ENCODE measurements at regions not wholly inside any gene's neighbourhood (a gene's known extent, or its start where the extent isn't known, plus 50 kb on each side); places are given as distances from the start of the nearest gene placed in this dataset.

GRCh38 chr3:194983121-194983520 lies 287.8 kb downstream of the XXYLT1 start (continued):
- no peak for TF ChIP-seq SMC3 (IDR thresholded peaks at IDR 0.05; ENCODE audit: low read depth, low read length)

GRCh38 chr3:194983620-194984019 lies 287.3 kb downstream of the XXYLT1 start:
- no peak overlapping the region for H3K27ac ChIP-seq (ENCODE audit: low read depth in 2 of 2, low read length in 1 of 2)
- no peaks in the 10 kb centered on the region for H3K79me2 ChIP-seq (ENCODE audit: insufficient read depth)
- H3K9ac ChIP-seq: no peak overlapping the region
- H4K20me1 ChIP-seq (ENCODE audit: insufficient read depth): no peaks in the 10 kb centered on the region
- no peaks in the 10 kb centered on the region for H3K9me3 ChIP-seq
- WGBS (ENCODE audit: low lambda C conversion rate): 40% methylated on average over 2 of the region's 2 CpGs
- H3F3A ChIP-seq (replicated peaks; ENCODE audit: insufficient read depth): no peaks in the 10 kb centered on the region
- H2AFZ ChIP-seq (ENCODE audit: low read depth): no peak overlapping the region
- no peak overlapping the region for H3K4me3 ChIP-seq (ENCODE audit: low read depth in 2 of 2, low read length in 1 of 2)
- peaks cover 0 to 13% of the 10 kb centered on the region in 2 experiments; a peak in 1 of 4 replicates for H3K4me1 ChIP-seq (ENCODE audit: control insufficient read depth in 1 of 2, insufficient read depth in 2 of 2, low read depth in 1 of 2, low read length in 1 of 2)
- H3K9me2 ChIP-seq: no peaks in the 10 kb centered on the region
- no peaks in the 10 kb centered on the region for H3K27me3 ChIP-seq (ENCODE audit: insufficient read depth)
- TF ChIP-seq TEAD4 (IDR thresholded peaks at IDR 0.05; ENCODE audit: borderline replicate concordance, insufficient read depth) (no peak), SIN3A (IDR thresholded peaks at IDR 0.05; ENCODE audit: borderline replicate concordance, low read depth, low read length) (no peak), MEF2A (IDR thresholded peaks at IDR 0.05; ENCODE audit: borderline replicate concordance, low read depth) (no peak), FOSL2 (IDR thresholded peaks at IDR 0.05; ENCODE audit: borderline replicate concordance, low read depth) (no peak), EP300 (IDR thresholded peaks at IDR 0.05; ENCODE audit: borderline replicate concordance in 1 of 2, low read depth in 1 of 2, low read length in 1 of 2) (no peak), POLR2AphosphoS5 (IDR thresholded peaks at IDR 0.05; ENCODE audit: low read depth, low read length) (no peak), MXI1 (IDR thresholded peaks at IDR 0.05; ENCODE audit: low read depth, low read length) (no peak), GABPA (IDR thresholded peaks at IDR 0.05; ENCODE audit: low read depth) (no peak), NFIC (IDR thresholded peaks at IDR 0.05; ENCODE audit: borderline replicate concordance) (no peak), PBX3 (IDR thresholded peaks at IDR 0.05) (no peak), TAF1 (IDR thresholded peaks at IDR 0.05; ENCODE audit: borderline replicate concordance, low read depth, low read length) (no peak), GATA2 (CRISPR knock-in tag; IDR thresholded peaks at IDR 0.05) (no peak), RFX5 (IDR thresholded peaks at IDR 0.05; ENCODE audit: low read length) (no peak), TCF12 (IDR thresholded peaks at IDR 0.05) (no peak), YY1 (IDR thresholded peaks at IDR 0.05; ENCODE audit: low read depth) (no peak)
- TF ChIP-seq, protein P1, sequence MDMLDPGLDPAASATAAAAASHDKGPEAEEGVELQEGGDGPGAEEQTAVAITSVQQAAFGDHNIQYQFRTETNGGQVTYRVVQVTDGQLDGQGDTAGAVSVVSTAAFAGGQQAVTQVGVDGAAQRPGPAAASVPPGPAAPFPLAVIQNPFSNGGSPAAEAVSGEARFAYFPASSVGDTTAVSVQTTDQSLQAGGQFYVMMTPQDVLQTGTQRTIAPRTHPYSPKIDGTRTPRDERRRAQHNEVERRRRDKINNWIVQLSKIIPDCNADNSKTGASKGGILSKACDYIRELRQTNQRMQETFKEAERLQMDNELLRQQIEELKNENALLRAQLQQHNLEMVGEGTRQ (IDR thresholded peaks at IDR 0.05; ENCODE audit: borderline replicate concordance, low read depth, low read length): no peak
- ChIA-PET CTCF (interaction anchor here (1.2 to 1.4 kb wide), 2 partner anchors 233 to 301 kb away, joined by 3 read pairs; no protein-coding TSS in a partner anchor), POLR2A (no interaction called here)
- no peak overlapping the region for H3K4me2 ChIP-seq
- no peaks in the 10 kb centered on the region for H3K36me3 ChIP-seq (replicated peaks in 1 of 2; ENCODE audit: control insufficient read depth in 1 of 2, insufficient read depth in 2 of 2, low read length in 1 of 2)
- no peak for DNase-seq
